ENCODE measurements at regions not wholly inside any gene's neighbourhood (a gene's known extent, or its start where the extent isn't known, plus 50 kb on each side); places are given as distances from the start of the nearest gene placed in this dataset.

DNA sequence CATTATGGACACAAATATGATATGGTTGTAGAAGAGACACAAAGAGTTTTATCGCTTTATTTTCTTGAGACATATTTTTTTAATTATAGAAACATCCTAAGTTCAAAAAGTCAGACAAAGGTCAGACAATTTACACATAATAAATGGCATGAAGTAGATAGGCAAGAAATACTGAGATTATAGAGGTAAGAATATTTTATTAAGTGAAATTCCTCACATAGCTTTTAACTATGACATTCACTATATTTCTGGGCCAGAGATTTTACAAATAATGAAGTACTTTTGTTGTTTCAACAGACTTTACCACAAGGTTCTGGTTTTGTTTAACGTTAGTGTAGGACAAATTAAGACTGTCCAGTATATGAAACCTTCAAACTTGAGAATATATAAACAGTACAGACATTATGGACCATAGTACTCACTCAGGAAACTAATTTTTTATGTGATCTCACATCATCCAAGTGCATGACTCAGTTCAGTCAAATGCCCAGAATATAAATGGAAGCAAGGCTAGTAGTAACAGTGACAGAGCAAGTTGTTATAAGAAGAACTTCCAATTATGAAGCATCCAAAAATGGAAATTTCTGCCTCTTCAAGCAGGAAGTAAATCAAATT, 394.8 kb downstream of the KCNJ2 start:
- Histone ChIP-seq H3K9me1 (replicated peaks; ENCODE audit: control insufficient read depth, extremely low read depth, insufficient read depth, low read length) (no peaks in the 10 kb centered on the region), H3K4me3 (replicated peaks in 1 of 3; ENCODE audit: insufficient read depth in 1 of 3, low read depth in 1 of 3, low read length in 3 of 3) (no peak overlapping the region), H3K9me3 (replicated peaks; ENCODE audit: control insufficient read depth, insufficient read depth, low read length) (no peaks in the 10 kb centered on the region), H3K27me3 (ENCODE audit: control insufficient read depth in 2 of 2, insufficient read depth in 2 of 2, low read length in 2 of 2) (no peaks in the 10 kb centered on the region), H4K20me1 (replicated peaks; ENCODE audit: control insufficient read depth, extremely low read depth, insufficient read depth, low read length) (no peaks in the 10 kb centered on the region), H2AFZ (ENCODE audit: low read depth, low read length) (peak overlapping the region; percentile 33), H3K4me2 (ENCODE audit: insufficient read depth, low read length) (peak overlapping the region; percentile 39), H3K36me3 (ENCODE audit: control insufficient read depth in 2 of 2, extremely low read depth in 1 of 2, insufficient read depth in 2 of 2, low read length in 2 of 2) (no peaks in the 10 kb centered on the region), H3K79me2 (ENCODE audit: control insufficient read depth, insufficient read depth, low read length) (no peaks in the 10 kb centered on the region), H3K27ac (ENCODE audit: insufficient read depth, low read depth, low read length) (peak overlapping the region; percentile 25), H3K4me1 (ENCODE audit: control insufficient read depth, extremely low read depth, insufficient read depth, low read length) (peaks cover 23% of the 10 kb centered on the region), H3K9ac (replicated peaks; ENCODE audit: extremely low read depth, insufficient read depth, low read length) (no peak overlapping the region)
- intact Hi-C loops (cut with micrococcal nuclease) (loop anchor here (5.0 kb wide), 2 partner anchors 33 to 1297 kb away; no protein-coding TSS in a partner anchor), dilution Hi-C loops (cut with MboI; ENCODE audit: extremely low pct_ligation_motif_present, low sequenced_read_pairs) (no loop called here)
- ChIA-PET POLR2A (no interaction called here), CTCF (interaction anchor here (1.0 to 1.8 kb wide), 2 partner anchors 12 to 957 kb away, joined by 4 to 5 read pairs; no protein-coding TSS in a partner anchor)
- TF ChIP-seq FOS (IDR thresholded peaks at IDR 0.05; ENCODE audit: borderline replicate concordance, insufficient read depth, low read length), result peak; percentile 62
- TF ChIP-seq EZH2 (IDR thresholded peaks at IDR 0.05; ENCODE audit: borderline replicate concordance, low read depth, low read length, severe bottlenecking), result no peak
- peak; percentile 21 for TF ChIP-seq JUN (IDR thresholded peaks at IDR 0.05; ENCODE audit: borderline replicate concordance, insufficient read depth, insufficient read length, low read depth)
- DNase-seq (ENCODE audit: low read depth, low spot score) (peak; percentile 70), FAIRE-seq (no peak)
- no TSS peak for BruUV-seq (replicated peaks)

DNA sequence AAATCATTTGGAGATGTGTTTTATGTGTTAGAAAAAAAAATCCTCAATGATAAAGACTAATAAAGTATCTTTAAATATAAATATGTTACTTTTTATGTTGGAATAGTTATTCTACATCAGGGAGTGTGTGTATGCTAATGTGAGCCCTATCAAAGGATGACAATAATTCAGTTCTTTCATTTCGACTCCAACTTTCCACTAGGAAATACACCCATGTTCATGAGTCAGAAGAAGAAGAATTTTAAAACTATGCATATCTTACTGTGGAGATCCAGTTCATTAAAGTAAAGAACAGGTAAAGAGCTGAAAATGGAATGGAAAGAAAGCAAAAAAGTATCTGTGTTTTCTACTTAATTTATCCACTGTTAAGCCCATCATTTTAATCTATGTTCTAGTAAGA, 399.8 kb downstream of the KCNJ2 start:
- Histone ChIP-seq H3K9me3 (replicated peaks; ENCODE audit: control insufficient read depth, insufficient read depth, low read length) (no peaks in the 10 kb centered on the region), H4K20me1 (replicated peaks; ENCODE audit: control insufficient read depth, extremely low read depth, insufficient read depth, low read length) (no peaks in the 10 kb centered on the region), H3K79me2 (ENCODE audit: control insufficient read depth, insufficient read depth, low read length) (no peaks in the 10 kb centered on the region), H3K4me3 (replicated peaks in 1 of 3; ENCODE audit: insufficient read depth in 1 of 3, low read depth in 1 of 3, low read length in 3 of 3) (no peak overlapping the region), H3K36me3 (ENCODE audit: control insufficient read depth in 2 of 2, extremely low read depth in 1 of 2, insufficient read depth in 2 of 2, low read length in 2 of 2) (no peaks in the 10 kb centered on the region), H2AFZ (ENCODE audit: low read depth, low read length) (no peak overlapping the region), H3K9me1 (replicated peaks; ENCODE audit: control insufficient read depth, extremely low read depth, insufficient read depth, low read length) (no peaks in the 10 kb centered on the region), H3K9ac (replicated peaks; ENCODE audit: extremely low read depth, insufficient read depth, low read length) (no peak overlapping the region), H3K4me1 (ENCODE audit: control insufficient read depth, extremely low read depth, insufficient read depth, low read length) (peaks cover 5% of the 10 kb centered on the region), H3K27me3 (ENCODE audit: control insufficient read depth in 2 of 2, insufficient read depth in 2 of 2, low read length in 2 of 2) (no peaks in the 10 kb centered on the region), H3K4me2 (ENCODE audit: insufficient read depth, low read length) (no peak overlapping the region), H3K27ac (ENCODE audit: insufficient read depth, low read depth, low read length) (no peak overlapping the region)
- FAIRE-seq (no peak), DNase-seq (ENCODE audit: low read depth, low spot score) (no peak)
- ChIA-PET POLR2A (no interaction called here), CTCF (interaction anchor here (0.9 kb wide), 1 partner anchor 17 kb away, joined by 5 read pairs; no protein-coding TSS in a partner anchor)
- dilution Hi-C loops (cut with MboI; ENCODE audit: extremely low pct_ligation_motif_present, low sequenced_read_pairs) (no loop called here), intact Hi-C loops (cut with micrococcal nuclease) (no loop called here)
- TF ChIP-seq GATA2 (IDR thresholded peaks at IDR 0.05; ENCODE audit: insufficient read depth, insufficient read length, low read depth, low read length), result no peak
- TF ChIP-seq, protein P1, sequence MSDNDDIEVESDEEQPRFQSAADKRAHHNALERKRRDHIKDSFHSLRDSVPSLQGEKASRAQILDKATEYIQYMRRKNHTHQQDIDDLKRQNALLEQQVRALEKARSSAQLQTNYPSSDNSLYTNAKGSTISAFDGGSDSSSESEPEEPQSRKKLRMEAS (IDR thresholded peaks at IDR 0.05; ENCODE audit: insufficient read depth, insufficient read length), result no peak
- no TSS peak for BruUV-seq (replicated peaks)

All from endothelial cell of umbilical vein (primary cell).